ENCODE measurements at regions not wholly inside any gene's neighbourhood (a gene's known extent, or its start where the extent isn't known, plus 50 kb on each side); places are given as distances from the start of the nearest gene placed in this dataset.

- TF ChIP-seq CTCF (conservative IDR thresholded peaks at IDR 0.05 in 1 of 2, IDR thresholded peaks at IDR 0.05 in 1 of 2; ENCODE audit: low read depth in 1 of 2, low read length in 2 of 2) = no peak
- no peak for TF ChIP-seq EZH2 (IDR thresholded peaks at IDR 0.05; ENCODE audit: low read length, missing control alignments)
These were observed 104.8 kb upstream of the CLINT1 start for GRCh38 chr5:157963761-157964160.
